BE2C (cell line): ENCODE measurements at regions not wholly inside any gene's neighbourhood (a gene's known extent, or its start where the extent isn't known, plus 50 kb on each side); places are given as distances from the start of the nearest gene placed in this dataset.

Experiments
- DNase-seq: peaks from one replicate; pipeline ENCODE4 v3.0.0-alpha.2; 2020
- H3K27me3 ChIP-seq: fragments of 250-450 bp; sonication (Bioruptor Pico); 2 replicates; pipeline ENCODE4 v1.5.1; 2020; ENCODE audit warnings: mild to moderate bottlenecking
- H3K36me3 ChIP-seq: fragments of 250-450 bp; sonication (Bioruptor Pico); 2 replicates; pipeline ENCODE4 v1.5.1; 2020; ENCODE audit warnings: mild to moderate bottlenecking
- H3K4me1 ChIP-seq: fragments of 250-450 bp; sonication (Bioruptor Pico); 2 replicates; pipeline ENCODE4 v1.5.1; 2020
- H3K4me3 ChIP-seq: 2 replicates; pipeline ENCODE4 v1.5.1; 2011; ENCODE audit warnings: low read depth, low read length
- H3K9me3 ChIP-seq: fragments of 250-450 bp; sonication (Bioruptor Pico); 2 replicates; pipeline ENCODE4 v1.5.1; 2020
- CTCF ChIP-seq: IDR thresholded peaks from 2 replicates; pipeline ENCODE4 v1.5.1; 2012; ENCODE audit warnings: mild to moderate bottlenecking, low read depth, low read length

- DNase-seq: no peak
- no peaks in the 10 kb centered on the region for H3K36me3 ChIP-seq
- no peak for TF ChIP-seq CTCF
- H3K4me3 ChIP-seq: no peak overlapping the region
- no peaks in the 10 kb centered on the region for H3K27me3 ChIP-seq
- H3K4me1 ChIP-seq: no peaks in the 10 kb centered on the region
- no peaks in the 10 kb centered on the region; the same call in 1 of the 2 replicates for H3K9me3 ChIP-seq
Observed at GRCh38 chr5:3373391-3373790, 222.2 kb upstream of the IRX1 start.

GRCh38 chr5:3372289-3372688 lies 223.3 kb upstream of the IRX1 start:
- no peak for DNase-seq
- Histone ChIP-seq H3K4me3 (no peak overlapping the region), H3K27me3 (no peaks in the 10 kb centered on the region), H3K36me3 (no peaks in the 10 kb centered on the region), H3K9me3 (no peaks in the 10 kb centered on the region; the same call in 1 of the 2 replicates), H3K4me1 (no peaks in the 10 kb centered on the region)
- no peak for TF ChIP-seq CTCF

- no peaks in the 10 kb centered on the region for H3K4me1 ChIP-seq
- DNase-seq: no peak
- no peak for TF ChIP-seq CTCF
- no peak overlapping the region for H3K4me3 ChIP-seq
- no peaks in the 10 kb centered on the region for H3K36me3 ChIP-seq
- H3K9me3 ChIP-seq: no peaks in the 10 kb centered on the region; the same call in 1 of the 2 replicates
- no peaks in the 10 kb centered on the region for H3K27me3 ChIP-seq
Observed at GRCh38 chr5:3365501-3366215, 230.0 kb upstream of the IRX1 start.

GRCh38 chr5:3364941-3365340 lies 230.7 kb upstream of the IRX1 start:
- H3K36me3 ChIP-seq: no peaks in the 10 kb centered on the region
- H3K9me3 ChIP-seq: no peaks in the 10 kb centered on the region; the same call in none of the 2 replicates
- no peak overlapping the region for H3K4me3 ChIP-seq
- TF ChIP-seq CTCF: no peak
- H3K4me1 ChIP-seq: no peaks in the 10 kb centered on the region
- no peak for DNase-seq
- H3K27me3 ChIP-seq: no peaks in the 10 kb centered on the region

GRCh38 chr5:3364433-3364832 lies 231.2 kb upstream of the IRX1 start:
- Histone ChIP-seq H3K4me1 (no peaks in the 10 kb centered on the region), H3K36me3 (no peaks in the 10 kb centered on the region), H3K4me3 (no peak overlapping the region), H3K27me3 (no peaks in the 10 kb centered on the region), H3K9me3 (no peaks in the 10 kb centered on the region; the same call in none of the 2 replicates)
- TF ChIP-seq CTCF: no peak
- no peak for DNase-seq

- no peaks in the 10 kb centered on the region; the same call in 1 of the 2 replicates for H3K9me3 ChIP-seq
- no peaks in the 10 kb centered on the region for H3K27me3 ChIP-seq
- no peak for DNase-seq
- H3K36me3 ChIP-seq: no peaks in the 10 kb centered on the region
- H3K4me1 ChIP-seq: no peaks in the 10 kb centered on the region
- TF ChIP-seq CTCF: no peak
- H3K4me3 ChIP-seq: no peak overlapping the region
Observed at GRCh38 chr5:3362606-3362910, 233.1 kb upstream of the IRX1 start.
